Spinal cord (tissue), 9 donors: ENCODE measurements at regions not wholly inside any gene's neighbourhood (a gene's known extent, or its start where the extent isn't known, plus 50 kb on each side); places are given as distances from the start of the nearest gene placed in this dataset.

ENCODE experiments used
- DNase-seq, 6 donors: peaks; one replicate each; pipeline versions ENCODE4 v3.0.0 to v3.0.0-alpha.2; 2013 to 2015; ENCODE audit warnings: low spot score in 6 of 6, low read depth in 4 of 6
- H3K27ac ChIP-seq: one replicate; pipeline ENCODE4 v1.5.1; 2013; ENCODE audit warnings: low read depth, low read length, control low read depth
- H3K27me3 ChIP-seq: one replicate; pipeline ENCODE4 v1.6.1; 2013; ENCODE audit warnings: low read length; ENCODE audit not compliant: control insufficient read depth, insufficient read depth
- H3K36me3 ChIP-seq: one replicate; pipeline ENCODE4 v1.6.1; 2013; ENCODE audit warnings: low read length; ENCODE audit not compliant: control insufficient read depth, insufficient read depth
- H3K4me1 ChIP-seq: one replicate; pipeline ENCODE4 v1.6.1; 2013; ENCODE audit warnings: low read length; ENCODE audit not compliant: control insufficient read depth, insufficient read depth
- H3K4me3 ChIP-seq: one replicate; pipeline ENCODE4 v1.5.1; 2013; ENCODE audit warnings: low read depth, low read length, control low read depth
- H3K9me3 ChIP-seq: one replicate; pipeline ENCODE4 v1.6.1; 2013; ENCODE audit warnings: low read length; ENCODE audit not compliant: control insufficient read depth, insufficient read depth
- WGBS: methylation state at CpG from one replicate; pipeline ENCODE4 v1.1.5; 2013; ENCODE audit warnings: missing lambda C conversion rate; ENCODE audit not compliant: insufficient coverage; 5-methylcytosine and 5-hydroxymethylcytosine counted together
- donor health status: healthy.

DNA sequence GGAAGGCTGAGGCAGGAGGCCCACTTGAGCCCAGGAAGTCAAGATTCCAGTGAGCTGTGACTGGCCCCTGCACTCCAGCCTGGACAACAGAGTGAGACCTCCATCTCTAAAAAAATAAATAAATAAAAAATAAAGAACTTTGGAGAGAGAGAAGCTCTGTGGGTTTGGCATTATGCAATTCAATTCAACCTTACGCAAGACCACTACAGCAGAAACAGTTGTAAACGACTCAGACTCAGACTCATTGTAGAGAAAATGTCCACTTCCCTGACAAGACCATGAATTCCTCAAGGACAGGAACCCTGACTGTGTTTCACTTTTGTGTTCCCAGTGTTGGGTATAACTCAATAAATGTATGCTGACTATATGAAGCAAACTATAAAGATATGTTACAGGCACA, 90.3 kb upstream of the C3orf80 start:
- Histone ChIP-seq H3K9me3 (no peaks in the 10 kb centered on the region), H3K4me3 (no peak overlapping the region), H3K36me3 (no peaks in the 10 kb centered on the region), H3K4me1 (no peaks in the 10 kb centered on the region), H3K27me3 (no peaks in the 10 kb centered on the region), H3K27ac (no peak overlapping the region)
- WGBS: no CpG with 5 or more reads among the region's 2 CpGs
- no peak for DNase-seq

DNA sequence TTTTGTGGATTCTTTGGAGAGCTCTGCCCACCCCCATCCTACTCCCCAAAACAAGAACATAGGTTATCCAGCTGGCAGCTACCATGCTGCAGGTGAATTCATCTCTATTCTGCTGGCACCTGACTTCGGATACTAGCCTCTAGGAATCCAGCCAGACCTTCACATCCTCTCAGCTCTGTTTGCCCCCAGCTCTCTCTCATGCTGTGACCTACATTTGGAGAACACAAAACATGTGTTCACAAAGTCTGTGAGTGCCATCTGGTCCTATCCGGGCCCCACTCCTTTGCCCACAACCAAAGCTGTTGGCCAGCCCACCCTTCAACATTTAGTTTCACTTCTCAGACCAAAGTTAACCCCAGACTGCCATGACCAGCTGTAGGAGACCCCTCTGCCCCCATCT, 89.4 kb upstream of the C3orf80 start:
- Histone ChIP-seq H3K36me3 (no peaks in the 10 kb centered on the region), H3K27me3 (no peaks in the 10 kb centered on the region), H3K27ac (no peak overlapping the region), H3K9me3 (no peaks in the 10 kb centered on the region), H3K4me1 (no peaks in the 10 kb centered on the region), H3K4me3 (no peak overlapping the region)
- WGBS: 36% methylated on average over 2 of the region's 2 CpGs
- DNase-seq: no peak

DNA sequence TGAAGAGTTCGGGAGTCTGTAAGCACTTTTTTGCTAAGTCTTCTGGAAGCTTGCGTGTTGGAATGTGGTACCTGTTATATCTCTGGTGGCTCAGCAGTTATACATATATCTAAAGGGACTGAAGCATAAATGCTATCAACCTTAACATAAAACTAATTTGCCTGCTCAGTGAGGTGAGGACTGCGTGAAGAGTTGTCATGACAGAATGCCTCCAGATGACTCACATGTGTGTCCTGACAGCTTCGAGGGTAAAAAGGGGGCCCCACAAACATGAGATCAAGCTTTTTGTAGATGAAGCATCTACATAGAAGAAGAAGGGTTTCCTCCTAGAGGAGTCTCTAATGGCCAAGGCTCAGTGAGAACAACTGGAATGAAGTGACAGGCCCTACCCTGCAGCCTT, 88.8 kb upstream of the C3orf80 start:
- Histone ChIP-seq H3K27ac (no peak overlapping the region), H3K27me3 (no peaks in the 10 kb centered on the region), H3K4me3 (no peak overlapping the region), H3K36me3 (no peaks in the 10 kb centered on the region), H3K9me3 (no peaks in the 10 kb centered on the region), H3K4me1 (no peaks in the 10 kb centered on the region)
- DNase-seq: no peak
- 83% methylated on average over 1 of the region's 4 CpGs for WGBS

DNA sequence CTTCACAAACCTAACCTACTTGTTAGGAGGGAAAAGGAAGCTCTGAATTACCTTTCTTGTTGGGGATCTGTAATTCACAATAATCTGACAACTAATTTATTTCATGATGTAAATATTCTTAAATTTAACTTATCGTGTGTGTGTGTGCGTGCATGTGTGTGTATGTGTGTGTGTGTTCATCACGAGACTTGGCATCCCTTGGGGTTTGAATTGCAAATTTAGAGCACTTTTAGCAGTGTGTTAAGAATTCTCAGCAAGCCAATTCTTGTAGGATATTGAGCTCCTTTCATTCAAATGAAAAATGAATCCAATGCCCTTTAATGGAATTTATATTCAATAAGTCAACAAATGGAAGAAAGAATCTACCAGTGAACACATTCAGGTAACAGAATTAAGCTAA, 85.9 kb upstream of the C3orf80 start:
- peak in 2 of 6 donors; percentile 18 to 72 for DNase-seq
- no peak overlapping the region for H3K4me3 ChIP-seq
- H3K27ac ChIP-seq: no peak overlapping the region
- no peaks in the 10 kb centered on the region for H3K9me3 ChIP-seq
- no CpG with 5 or more reads among the region's 3 CpGs for WGBS
- H3K27me3 ChIP-seq: no peaks in the 10 kb centered on the region
- no peaks in the 10 kb centered on the region for H3K4me1 ChIP-seq
- H3K36me3 ChIP-seq: no peaks in the 10 kb centered on the region

- no peaks in the 10 kb centered on the region for H3K4me1 ChIP-seq
- no peak overlapping the region for H3K4me3 ChIP-seq
- no peaks in the 10 kb centered on the region for H3K9me3 ChIP-seq
- 100% methylated on average over 1 of the region's 2 CpGs for WGBS
- DNase-seq: no peak
- no peaks in the 10 kb centered on the region for H3K27me3 ChIP-seq
- no peak overlapping the region for H3K27ac ChIP-seq
- H3K36me3 ChIP-seq: no peaks in the 10 kb centered on the region
These were observed 84.5 kb upstream of the C3orf80 start for GRCh38 chr3:160140756-160141155.

GRCh38 chr3:160141485-160142185, 83.6 kb upstream of the C3orf80 start:
- H3K9me3 ChIP-seq: no peaks in the 10 kb centered on the region
- 61% methylated on average over 2 of the region's 4 CpGs for WGBS
- H3K27me3 ChIP-seq: no peaks in the 10 kb centered on the region
- no peaks in the 10 kb centered on the region for H3K4me1 ChIP-seq
- no peak for DNase-seq
- H3K36me3 ChIP-seq: no peaks in the 10 kb centered on the region
- H3K27ac ChIP-seq: no peak overlapping the region
- no peak overlapping the region for H3K4me3 ChIP-seq

- no peak for DNase-seq
- Histone ChIP-seq H3K9me3 (no peaks in the 10 kb centered on the region), H3K4me3 (no peak overlapping the region), H3K4me1 (no peaks in the 10 kb centered on the region), H3K36me3 (no peaks in the 10 kb centered on the region), H3K27ac (no peak overlapping the region), H3K27me3 (no peaks in the 10 kb centered on the region)
- WGBS: no CpG with 5 or more reads among the region's 2 CpGs
These were observed 81.7 kb upstream of the C3orf80 start for GRCh38 chr3:160143482-160143881.

- 79% methylated on average over 3 of the region's 3 CpGs for WGBS
- Histone ChIP-seq H3K4me1 (no peaks in the 10 kb centered on the region), H3K27me3 (no peaks in the 10 kb centered on the region), H3K9me3 (no peaks in the 10 kb centered on the region), H3K27ac (no peak overlapping the region), H3K36me3 (no peaks in the 10 kb centered on the region), H3K4me3 (no peak overlapping the region)
- DNase-seq: no peak
These were observed 75.2 kb upstream of the C3orf80 start for GRCh38 chr3:160150066-160150465.

GRCh38 chr3:160150525-160150924, 74.7 kb upstream of the C3orf80 start:
- Histone ChIP-seq H3K36me3 (no peaks in the 10 kb centered on the region), H3K4me3 (no peak overlapping the region), H3K27me3 (no peaks in the 10 kb centered on the region), H3K4me1 (no peaks in the 10 kb centered on the region), H3K27ac (no peak overlapping the region), H3K9me3 (no peaks in the 10 kb centered on the region)
- no peak for DNase-seq
- WGBS: 89% methylated on average over 1 of the region's 2 CpGs

GRCh38 chr3:160152638-160153037, 72.6 kb upstream of the C3orf80 start:
- no peaks in the 10 kb centered on the region for H3K9me3 ChIP-seq
- no peaks in the 10 kb centered on the region for H3K36me3 ChIP-seq
- DNase-seq: no peak
- no peaks in the 10 kb centered on the region for H3K27me3 ChIP-seq
- 94% methylated on average over 6 of the region's 6 CpGs for WGBS
- H3K27ac ChIP-seq: no peak overlapping the region
- H3K4me3 ChIP-seq: no peak overlapping the region
- H3K4me1 ChIP-seq: no peaks in the 10 kb centered on the region
